K562 (cell line): ENCODE measurements at regions not wholly inside any gene's neighbourhood (a gene's known extent, or its start where the extent isn't known, plus 50 kb on each side); places are given as distances from the start of the nearest gene placed in this dataset.

ENCODE experiments used
- ATAC-seq: fragments of 200-7000 bp; cut with Tn5 transposase; 3 replicates; pipeline ENCODE4 v1.9.1; 2020; ENCODE audit warnings: moderate library complexity
- BruUV-seq: library from RNA; stranded (reverse); fragments of 400-500 nt; replicated peaks from 2 replicates; lab custom pipeline; 2021; lab: Mats Ljungman, UMichigan
- CTCF ChIA-PET: fragments of 300-600 bp; formaldehyde crosslinking; extraction: SDS; loops from one replicate; lab custom pipeline; 2021; ENCODE audit warnings: low intra/inter-chr PET ratio; lab: Yijun Ruan, JAX
- POLR2A ChIA-PET: fragments of 300-600, 350-650 bp; sonication (Branson Sonifier 250); formaldehyde crosslinking; extraction: SDS; loops from one replicate; lab custom pipeline; 2021; ENCODE audit warnings: antibody characterized with exemption, inconsistent platforms; lab: Yijun Ruan, JAX
- DNase-seq, 4 experiments: peaks; one replicate each; pipeline versions ENCODE4 v3.0.0 to v3.0.0-alpha.2; 2011 to 2018; ENCODE audit warnings: low spot score in 3 of 4, mixed read lengths in 3 of 4; ENCODE audit errors: extremely low read depth in 1 of 4
- FAIRE-seq: peaks from 2 replicates; lab custom pipeline; 2011; peaks lifted over from hg19 to GRCh38; lab: Jason Lieb, UNC
- H2AFZ ChIP-seq: 2 replicates; pipeline ENCODE4 v1.6.0; 2011; ENCODE audit warnings: low read depth, low read length, control low read depth, inconsistent platforms
- H3K27ac ChIP-seq: fragments of 200-600 bp; 3 replicates; pipeline ENCODE4 v1.8.0; 2011; ENCODE audit warnings: low read depth, mild to moderate bottlenecking, control low read depth, inconsistent platforms, low read length, moderate library complexity, mixed read lengths; ENCODE audit errors: extremely low read depth
- H3K27me3 ChIP-seq, 2 experiments: fragments of 300-600 bp in 1 of 2; 2 replicates in 1 of 2; 3 replicates in 1 of 2; pipeline versions ENCODE4 v1.6.0 to v1.8.0; 2011; ENCODE audit warnings: inconsistent platforms in 2 of 2, low read length in 2 of 2, mild to moderate bottlenecking in 1 of 2, mixed read lengths in 1 of 2, moderate library complexity in 1 of 2; ENCODE audit not compliant: control insufficient read depth in 2 of 2, insufficient read depth in 2 of 2
- H3K36me3 ChIP-seq: fragments of 300-600 bp; 3 replicates; pipeline ENCODE4 v1.8.0; 2011; ENCODE audit warnings: mild to moderate bottlenecking, low read length, inconsistent platforms; ENCODE audit not compliant: control insufficient read depth, insufficient read depth
- H3K4me1 ChIP-seq, 2 experiments: fragments of 200-600 bp in 1 of 2; replicated peaks in 1 of 2; 2 replicates in 1 of 2; 3 replicates in 1 of 2; pipeline versions ENCODE4 v1.5.1 to v1.8.0; 2011; ENCODE audit warnings: inconsistent platforms in 2 of 2, low read length in 2 of 2, mild to moderate bottlenecking in 1 of 2, mixed read lengths in 1 of 2, moderate library complexity in 1 of 2; ENCODE audit not compliant: control insufficient read depth in 2 of 2, insufficient read depth in 2 of 2
- H3K4me2 ChIP-seq: 2 replicates; pipeline ENCODE4 v1.6.1; 2011; ENCODE audit warnings: low read length, control low read depth, inconsistent platforms, mixed read lengths; ENCODE audit not compliant: insufficient read depth
- H3K4me3 ChIP-seq: fragments of 200-600 bp; sonication (generic), shearing (Covaris generic); 2 replicates; pipeline ENCODE4 v1.5.1; 2016; ENCODE audit warnings: control low read depth, inconsistent platforms
- H3K79me2 ChIP-seq: fragments of 200-600 bp; 3 replicates; pipeline ENCODE4 v1.8.0; 2011; ENCODE audit warnings: low read length, inconsistent platforms; ENCODE audit not compliant: control insufficient read depth, insufficient read depth
- H3K9ac ChIP-seq, 2 experiments: 2 replicates each; pipeline versions ENCODE4 v1.6.0 to v1.6.1; 2011; ENCODE audit warnings: low read depth in 2 of 2, low read length in 2 of 2, control low read depth in 1 of 2, inconsistent platforms in 1 of 2, mild to moderate bottlenecking in 1 of 2, mixed read lengths in 1 of 2; ENCODE audit not compliant: insufficient read depth in 1 of 2
- H3K9me1 ChIP-seq: one replicate; pipeline ENCODE4 v1.6.0; 2011; ENCODE audit warnings: inconsistent platforms, mild to moderate bottlenecking, low read length, moderate library complexity; ENCODE audit not compliant: control insufficient read depth, insufficient read depth
- H3K9me3 ChIP-seq: replicated peaks from 2 replicates; pipeline ENCODE4 v1.5.1; 2011; ENCODE audit warnings: low read depth, low read length, inconsistent platforms; ENCODE audit not compliant: control insufficient read depth, insufficient read depth
- H4K20me1 ChIP-seq: replicated peaks from 2 replicates; pipeline ENCODE4 v1.6.1; 2011; ENCODE audit warnings: low read length, inconsistent platforms, mixed read lengths; ENCODE audit not compliant: control insufficient read depth, insufficient read depth
- DMBX1 ChIP-seq: fragments of 250-450 bp; sonication (Bioruptor Pico); IDR thresholded peaks from 2 replicates; pipeline ENCODE4 v1.8.0; 2022; ENCODE audit warnings: inconsistent platforms, mild to moderate bottlenecking, moderate library complexity, borderline replicate concordance
- HOXB6 ChIP-seq: fragments of 250-450 bp; sonication (Bioruptor Pico); IDR thresholded peaks from 2 replicates; pipeline ENCODE4 v1.5.1; 2022; ENCODE audit warnings: mild to moderate bottlenecking, borderline replicate concordance
- KLF6 ChIP-seq: fragments of 250-450 bp; sonication (Bioruptor Pico); IDR thresholded peaks from 2 replicates; pipeline ENCODE4 v1.4.0; 2020; ENCODE audit warnings: mild to moderate bottlenecking, moderate library complexity, borderline replicate concordance
- TCFL5 ChIP-seq: fragments of 250-450 bp; sonication (Bioruptor Pico); conservative IDR thresholded peaks from 2 replicates; pipeline ENCODE4 v1.6.1; 2021; ENCODE audit warnings: mild to moderate bottlenecking, moderate library complexity, matching md5 sums
- ZNF398 ChIP-seq: fragments of 250-450 bp; sonication (Bioruptor Pico); IDR thresholded peaks from 2 replicates; pipeline ENCODE4 v1.8.0; 2021; ENCODE audit warnings: moderate library complexity, mild to moderate bottlenecking, inconsistent platforms
- ZNF583 ChIP-seq: fragments of 250-450 bp; sonication (Bioruptor Pico); IDR thresholded peaks from 2 replicates; pipeline ENCODE4 v1.4.0; 2020
- WGBS: fragments of 100-300 bp; shearing (Covaris generic); methylation state at CpG from one replicate; pipeline ENCODE4 v1.1.6; 2016; ENCODE audit warnings: low coverage, mixed read lengths; ENCODE audit not compliant: insufficient coverage; ENCODE audit errors: missing lambda C conversion rate; 5-methylcytosine and 5-hydroxymethylcytosine counted together
- in situ Hi-C: fragments of 300-500 bp; cut with MboI; formaldehyde crosslinking; loops from 4 replicates; pipeline ENCODE4 v1.15.0; 2018; ENCODE audit warnings: inconsistent platforms, mixed read lengths
- intact Hi-C: fragments of 100-400 bp; cut with micrococcal nuclease; formaldehyde crosslinking; loops from 2 replicates; pipeline ENCODE4 v1.14.2; 2022
- TF ChIP-seq, protein P1 (sequence below): fragments of 450-650 bp; IDR thresholded peaks from 2 replicates; pipeline ENCODE4 v1.6.1; 2016; ENCODE audit warnings: missing biosample characterization, missing genetic modification characterization
- TF ChIP-seq, protein P2 (sequence below): fragments of 450-650 bp; IDR thresholded peaks from 2 replicates; pipeline ENCODE4 v1.6.1; 2016; ENCODE audit warnings: antibody characterized with exemption

- no peak for TF ChIP-seq TCFL5 (CRISPR knock-in tag)
- TF ChIP-seq DMBX1 (CRISPR knock-in tag) = no peak
Measured at GRCh38 chr10:131636841-131637724, 263.7 kb upstream of the PPP2R2D start (continued).

- BruUV-seq = no TSS peak
- H3K36me3 ChIP-seq = no peaks in the 10 kb centered on the region
- TF ChIP-seq HOXB6 (CRISPR knock-in tag) = no peak
- TF ChIP-seq, protein P1, sequence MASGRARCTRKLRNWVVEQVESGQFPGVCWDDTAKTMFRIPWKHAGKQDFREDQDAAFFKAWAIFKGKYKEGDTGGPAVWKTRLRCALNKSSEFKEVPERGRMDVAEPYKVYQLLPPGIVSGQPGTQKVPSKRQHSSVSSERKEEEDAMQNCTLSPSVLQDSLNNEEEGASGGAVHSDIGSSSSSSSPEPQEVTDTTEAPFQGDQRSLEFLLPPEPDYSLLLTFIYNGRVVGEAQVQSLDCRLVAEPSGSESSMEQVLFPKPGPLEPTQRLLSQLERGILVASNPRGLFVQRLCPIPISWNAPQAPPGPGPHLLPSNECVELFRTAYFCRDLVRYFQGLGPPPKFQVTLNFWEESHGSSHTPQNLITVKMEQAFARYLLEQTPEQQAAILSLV (tag) = no peak
- no peak for TF ChIP-seq ZNF583 (CRISPR knock-in tag)
- TF ChIP-seq KLF6 (CRISPR knock-in tag) = no peak
- no peak for TF ChIP-seq ZNF398 (CRISPR knock-in tag)
- TF ChIP-seq, protein P2, sequence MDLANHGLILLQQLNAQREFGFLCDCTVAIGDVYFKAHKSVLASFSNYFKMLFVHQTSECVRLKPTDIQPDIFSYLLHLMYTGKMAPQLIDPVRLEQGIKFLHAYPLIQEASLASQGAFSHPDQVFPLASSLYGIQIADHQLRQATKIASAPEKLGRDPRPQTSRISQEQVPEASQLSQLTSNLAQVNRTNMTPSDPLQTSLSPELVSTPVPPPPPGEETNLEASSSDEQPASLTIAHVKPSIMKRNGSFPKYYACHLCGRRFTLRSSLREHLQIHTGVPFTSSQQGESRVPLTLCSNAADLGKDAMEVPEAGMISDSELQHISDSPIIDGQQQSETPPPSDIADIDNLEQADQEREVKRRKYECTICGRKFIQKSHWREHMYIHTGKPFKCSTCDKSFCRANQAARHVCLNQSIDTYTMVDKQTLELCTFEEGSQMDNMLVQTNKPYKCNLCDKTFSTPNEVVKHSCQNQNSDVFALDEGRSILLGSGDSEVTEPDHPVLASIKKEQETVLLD = no peak
- H3K27me3 ChIP-seq = peaks cover 0 to 5% of the 10 kb centered on the region in 2 experiments; a peak in 2 of 5 replicates
- H3K4me1 ChIP-seq = no peaks in the 10 kb centered on the region
- ATAC-seq (no peak), FAIRE-seq (no peak), DNase-seq (no peak)
- H3K27ac ChIP-seq = no peak overlapping the region
- H3K79me2 ChIP-seq = no peaks in the 10 kb centered on the region
- in situ Hi-C loops = no loop called here
- H2AFZ ChIP-seq = no peak overlapping the region
- ChIA-PET POLR2A (no interaction called here), CTCF (no interaction called here)
- WGBS = 2% methylated on average over 10 of the region's 14 CpGs
- intact Hi-C loops = no loop called here
- no peak overlapping the region for H3K4me2 ChIP-seq
- no peak overlapping the region for H3K4me3 ChIP-seq
- no peaks in the 10 kb centered on the region for H3K9me3 ChIP-seq
- H4K20me1 ChIP-seq = no peaks in the 10 kb centered on the region
- no peak overlapping the region for H3K9ac ChIP-seq
- H3K9me1 ChIP-seq = no peaks in the 10 kb centered on the region
Measured at GRCh38 chr10:131638049-131638879, 262.5 kb upstream of the PPP2R2D start.
